Smooth muscle cell (in vitro differentiated cells): ENCODE measurements at regions not wholly inside any gene's neighbourhood (a gene's known extent, or its start where the extent isn't known, plus 50 kb on each side); places are given as distances from the start of the nearest gene placed in this dataset.

Experiments used
- DNase-seq: peaks from one replicate; lab custom pipeline; 2025; ENCODE audit not compliant: unreplicated experiment; lab: John Stamatoyannopoulos, UW
- H2AFZ ChIP-seq: fragments of 200-600 bp; sonication (generic); 2 replicates; pipeline ENCODE4 v1.6.0; 2016; ENCODE audit warnings: antibody characterized with exemption, low read depth, mild to moderate bottlenecking
- H3F3A ChIP-seq: fragments of 200-600 bp; sonication (generic); 2 replicates; pipeline ENCODE4 v1.6.0; 2017; ENCODE audit warnings: antibody characterized with exemption, low read depth
- H3K27ac ChIP-seq: fragments of 200-600 bp; sonication (generic); 2 replicates; pipeline ENCODE4 v1.5.1; 2016; ENCODE audit warnings: low read depth, mild to moderate bottlenecking
- H3K27me3 ChIP-seq: fragments of 200-600 bp; sonication (generic); 2 replicates; pipeline ENCODE4 v1.6.1; 2016; ENCODE audit warnings: low read depth, mild to moderate bottlenecking
- H3K36me3 ChIP-seq: fragments of 200-600 bp; sonication (generic); 2 replicates; pipeline ENCODE4 v1.5.1; 2016; ENCODE audit warnings: low read depth
- H3K4me1 ChIP-seq: fragments of 200-600 bp; sonication (generic); 2 replicates; pipeline ENCODE4 v1.5.1; 2016; ENCODE audit warnings: low read depth
- H3K4me2 ChIP-seq: fragments of 200-600 bp; sonication (generic); 2 replicates; pipeline ENCODE4 v1.6.0; 2016; ENCODE audit warnings: mild to moderate bottlenecking
- H3K4me3 ChIP-seq: fragments of 200-600 bp; sonication (generic); 2 replicates; pipeline ENCODE4 v1.5.1; 2016; ENCODE audit warnings: mild to moderate bottlenecking
- H3K79me2 ChIP-seq: fragments of 200-600 bp; sonication (generic); 2 replicates; pipeline ENCODE4 v1.6.0; 2016; ENCODE audit warnings: low read depth, mild to moderate bottlenecking
- H3K9ac ChIP-seq: fragments of 200-600 bp; sonication (generic); 2 replicates; pipeline ENCODE4 v1.6.0; 2016; ENCODE audit warnings: low read depth
- H3K9me3 ChIP-seq: fragments of 200-600 bp; sonication (generic); replicated peaks from 2 replicates; pipeline ENCODE4 v1.5.1; 2016; ENCODE audit warnings: low read depth
- H4K20me1 ChIP-seq: fragments of 200-600 bp; sonication (generic); 2 replicates; pipeline ENCODE4 v1.6.0; 2016; ENCODE audit warnings: low read depth
- CTCF ChIP-seq: fragments of 200-600 bp; sonication (generic); IDR thresholded peaks from 2 replicates; pipeline ENCODE4 v1.5.1; 2017; ENCODE audit warnings: borderline replicate concordance, mild to moderate bottlenecking, antibody characterized with exemption; ENCODE audit not compliant: insufficient read depth, poor library complexity, severe bottlenecking
- WGBS: methylation state at CpG from one replicate; pipeline ENCODE4 v1.1.7; 2016; ENCODE audit warnings: low lambda C conversion rate; 5-methylcytosine and 5-hydroxymethylcytosine counted together

GRCh38 chr15:85929786-85930185 lies 135.1 kb upstream of the KLHL25 start:
- no peak for TF ChIP-seq CTCF
- Histone ChIP-seq H4K20me1 (no peaks in the 10 kb centered on the region), H3K79me2 (no peaks in the 10 kb centered on the region), H3K4me3 (no peak overlapping the region), H3K36me3 (no peaks in the 10 kb centered on the region), H3K4me1 (no peaks in the 10 kb centered on the region), H3K9ac (no peak overlapping the region), H3K27me3 (no peaks in the 10 kb centered on the region), H2AFZ (no peak overlapping the region), H3K9me3 (no peaks in the 10 kb centered on the region), H3F3A (peaks cover 6% of the 10 kb centered on the region), H3K27ac (peak overlapping the region; percentile 9), H3K4me2 (no peak overlapping the region)
- WGBS = 97% methylated on average over 1 of the region's 1 CpG
- no peak for DNase-seq

- no peak overlapping the region for H3K4me2 ChIP-seq
- 86% methylated on average over 1 of the region's 1 CpG for WGBS
- TF ChIP-seq CTCF = no peak
- H3K4me1 ChIP-seq = no peaks in the 10 kb centered on the region
- H3K36me3 ChIP-seq = no peaks in the 10 kb centered on the region
- H3K79me2 ChIP-seq = no peaks in the 10 kb centered on the region
- H3K9me3 ChIP-seq = no peaks in the 10 kb centered on the region
- no peak overlapping the region for H3K27ac ChIP-seq
- no peak for DNase-seq
- no peak overlapping the region for H2AFZ ChIP-seq
- H3K27me3 ChIP-seq = no peaks in the 10 kb centered on the region
- H3F3A ChIP-seq = peaks cover 6% of the 10 kb centered on the region
- no peaks in the 10 kb centered on the region for H4K20me1 ChIP-seq
- H3K9ac ChIP-seq = no peak overlapping the region
- H3K4me3 ChIP-seq = no peak overlapping the region
These were observed 137.7 kb upstream of the KLHL25 start for GRCh38 chr15:85932391-85932790.

- Histone ChIP-seq H2AFZ (no peak overlapping the region), H3K9me3 (no peaks in the 10 kb centered on the region), H3K4me3 (no peak overlapping the region), H3K79me2 (no peaks in the 10 kb centered on the region), H3K9ac (no peak overlapping the region), H3K4me2 (no peak overlapping the region), H3K27me3 (no peaks in the 10 kb centered on the region), H4K20me1 (no peaks in the 10 kb centered on the region), H3K36me3 (no peaks in the 10 kb centered on the region), H3F3A (peaks cover 2% of the 10 kb centered on the region), H3K4me1 (no peaks in the 10 kb centered on the region), H3K27ac (no peak overlapping the region)
- TF ChIP-seq CTCF = no peak
- 45% methylated on average over 2 of the region's 2 CpGs for whole genome bisulfite sequencing
- no peak for DNase-seq
These were observed 140.0 kb upstream of the KLHL25 start for GRCh38 chr15:85934691-85935090.

- H3F3A ChIP-seq = no peaks in the 10 kb centered on the region
- no peak overlapping the region for H3K9ac ChIP-seq
- H3K27ac ChIP-seq = no peak overlapping the region
- no peaks in the 10 kb centered on the region for H3K4me1 ChIP-seq
- no peaks in the 10 kb centered on the region for H4K20me1 ChIP-seq
- H2AFZ ChIP-seq = no peak overlapping the region
- no peaks in the 10 kb centered on the region for H3K36me3 ChIP-seq
- H3K4me3 ChIP-seq = no peak overlapping the region
- no peaks in the 10 kb centered on the region for H3K9me3 ChIP-seq
- no peaks in the 10 kb centered on the region for H3K79me2 ChIP-seq
- WGBS = 95% methylated on average over 6 of the region's 6 CpGs
- H3K4me2 ChIP-seq = no peak overlapping the region
- DNase-seq = no peak
- no peak for TF ChIP-seq CTCF
- no peaks in the 10 kb centered on the region for H3K27me3 ChIP-seq
These were observed 140.5 kb upstream of the KLHL25 start for GRCh38 chr15:85935182-85935581.
